CD14-positive monocyte (primary cell): ENCODE measurements at regions not wholly inside any gene's neighbourhood (a gene's known extent, or its start where the extent isn't known, plus 50 kb on each side); places are given as distances from the start of the nearest gene placed in this dataset.

ENCODE experiments used
- DNase-seq, 3 donors: peaks; one replicate each; pipeline ENCODE4 v3.0.0-alpha.2; 2011 to 2022
- H2AFZ ChIP-seq: 2 replicates; pipeline ENCODE4 v1.6.0; 2012; ENCODE audit warnings: mild to moderate bottlenecking, low read depth, low read length, inconsistent platforms; ENCODE audit not compliant: insufficient read depth, poor library complexity, severe bottlenecking
- H3K27ac ChIP-seq, 2 donors: 1 replicate in 1 of 2; 2 replicates in 1 of 2; pipeline ENCODE4 v1.5.1; 2012 to 2013; ENCODE audit warnings: low read length in 2 of 2, control low read depth in 1 of 2, inconsistent platforms in 1 of 2, low read depth in 1 of 2, mild to moderate bottlenecking in 1 of 2
- H3K27me3 ChIP-seq, 2 donors: one replicate each; pipeline versions ENCODE4 v1.6.0 to v1.6.1; 2011 to 2013; ENCODE audit warnings: low read length in 2 of 2; ENCODE audit not compliant: control insufficient read depth in 2 of 2, insufficient read depth in 2 of 2
- H3K36me3 ChIP-seq, 2 donors: replicated peaks in 1 of 2; 1 replicate in 1 of 2; 2 replicates in 1 of 2; pipeline versions ENCODE4 v1.5.1 to v1.6.1; 2012 to 2013; ENCODE audit warnings: low read length in 2 of 2, control low read depth in 1 of 2, inconsistent platforms in 1 of 2, mild to moderate bottlenecking in 1 of 2; ENCODE audit not compliant: insufficient read depth in 2 of 2, control insufficient read depth in 1 of 2
- H3K4me1 ChIP-seq, 2 donors: 1 replicate in 1 of 2; 2 replicates in 1 of 2; pipeline versions ENCODE4 v1.5.1 to v1.6.1; 2012 to 2013; ENCODE audit warnings: low read length in 2 of 2, control low read depth in 1 of 2, inconsistent platforms in 1 of 2, mild to moderate bottlenecking in 1 of 2, moderate library complexity in 1 of 2; ENCODE audit not compliant: insufficient read depth in 2 of 2, control insufficient read depth in 1 of 2
- H3K4me2 ChIP-seq: replicated peaks from 2 replicates; pipeline ENCODE3; 2012; ENCODE audit warnings: low read length, moderate library complexity, mild to moderate bottlenecking; ENCODE audit not compliant: poor library complexity, severe bottlenecking; ENCODE audit errors: extremely low read depth
- H3K4me3 ChIP-seq, 3 experiments: fragments of 200-600 bp in 1 of 3; sonication (generic) in 1 of 3; replicated peaks in 1 of 3; 1 replicate in 2 of 3; 2 replicates in 1 of 3; pipeline ENCODE4 v1.5.1; 2011 to 2013; ENCODE audit warnings: low read length in 3 of 3, mild to moderate bottlenecking in 3 of 3, control low read depth in 2 of 3, low read depth in 2 of 3, inconsistent platforms in 1 of 3, moderate library complexity in 1 of 3
- H3K79me2 ChIP-seq: 2 replicates; pipeline ENCODE4 v1.6.0; 2012; ENCODE audit warnings: mild to moderate bottlenecking, control low read depth, inconsistent platforms, low read length, moderate library complexity; ENCODE audit not compliant: insufficient read depth
- H3K9ac ChIP-seq: 2 replicates; pipeline ENCODE4 v1.6.0; 2017; ENCODE audit warnings: low read length, mild to moderate bottlenecking; ENCODE audit not compliant: insufficient read depth, poor library complexity, severe bottlenecking
- H3K9me3 ChIP-seq, 2 donors: replicated peaks in 1 of 2; 1 replicate in 1 of 2; 2 replicates in 1 of 2; pipeline versions ENCODE4 v1.5.1 to v1.6.1; 2012 to 2013; ENCODE audit warnings: low read length in 2 of 2, control low read depth in 1 of 2; ENCODE audit not compliant: control insufficient read depth in 1 of 2, insufficient read depth in 1 of 2
- H4K20me1 ChIP-seq: 2 replicates; pipeline ENCODE4 v1.6.0; 2012; ENCODE audit warnings: mild to moderate bottlenecking, low read length, control low read depth, moderate library complexity; ENCODE audit not compliant: insufficient read depth
- H3K27ac Mint-ChIP-seq, 7 donors: one replicate each; pipeline ENCODE4 v1.8.0; 2020; ENCODE audit warnings: mild to moderate bottlenecking in 7 of 7, mixed read lengths in 7 of 7, moderate library complexity in 6 of 7, inconsistent platforms in 2 of 7
- H3K27me3 Mint-ChIP-seq, 3 donors: one replicate each; pipeline ENCODE4 v1.8.0; 2021 to 2022; ENCODE audit warnings: low read depth in 3 of 3, mild to moderate bottlenecking in 3 of 3, mixed read lengths in 3 of 3, moderate library complexity in 3 of 3, inconsistent platforms in 1 of 3
- H3K36me3 Mint-ChIP-seq, 2 donors: one replicate each; pipeline ENCODE4 v1.8.0; 2020; ENCODE audit warnings: mixed read lengths in 2 of 2, inconsistent platforms in 1 of 2, mild to moderate bottlenecking in 1 of 2
- H3K4me1 Mint-ChIP-seq: one replicate; pipeline ENCODE4 v1.8.0; 2020; ENCODE audit warnings: mild to moderate bottlenecking, mixed read lengths
- H3K4me3 Mint-ChIP-seq, 2 donors: one replicate each; pipeline ENCODE4 v1.8.0; 2020; ENCODE audit warnings: mild to moderate bottlenecking in 2 of 2, mixed read lengths in 2 of 2, moderate library complexity in 1 of 2
- H3K9me3 Mint-ChIP-seq, 7 donors: one replicate each; pipeline ENCODE4 v1.8.0; 2020 to 2022; ENCODE audit warnings: mixed read lengths in 7 of 7, mild to moderate bottlenecking in 6 of 7, moderate library complexity in 6 of 7, inconsistent platforms in 2 of 7
- WGBS: methylation state at CpG from one replicate; pipeline ENCODE4 v1.1.5; 2013; ENCODE audit warnings: missing lambda C conversion rate; ENCODE audit not compliant: insufficient coverage; 5-methylcytosine and 5-hydroxymethylcytosine counted together
- intact Hi-C, 2 donors: fragments of 100-400 bp; cut with micrococcal nuclease; formaldehyde crosslinking; loops; one replicate each; pipeline versions ENCODE4 v1.15.0 to v1.15.1; 2023
- TF ChIP-seq, protein P1 (sequence below): fragments of 200-600 bp; IDR thresholded peaks from one replicate; pipeline ENCODE4 v1.8.0; 2022; ENCODE audit warnings: antibody characterized with exemption, mild to moderate bottlenecking

DNA sequence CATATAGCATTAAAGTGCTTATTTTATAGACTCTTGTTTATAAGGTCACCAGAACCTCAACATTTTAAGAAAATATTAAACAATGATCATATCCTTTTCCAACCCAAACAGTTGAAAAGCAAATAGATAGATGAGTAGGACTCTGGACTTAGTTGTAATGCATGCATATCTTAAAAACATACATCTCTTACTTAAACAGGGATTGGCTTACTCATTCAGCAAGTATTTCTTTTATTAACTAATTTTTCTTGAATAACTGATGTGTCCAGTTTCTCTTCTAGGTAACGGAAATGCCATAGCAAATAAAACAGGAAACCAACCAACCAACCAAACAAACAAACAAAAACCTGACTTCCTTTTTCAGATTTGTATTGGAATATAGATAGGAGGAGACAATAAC lies 70.9 kb upstream of the NBPF4 start:
- intact Hi-C loops: no loop called here

DNA sequence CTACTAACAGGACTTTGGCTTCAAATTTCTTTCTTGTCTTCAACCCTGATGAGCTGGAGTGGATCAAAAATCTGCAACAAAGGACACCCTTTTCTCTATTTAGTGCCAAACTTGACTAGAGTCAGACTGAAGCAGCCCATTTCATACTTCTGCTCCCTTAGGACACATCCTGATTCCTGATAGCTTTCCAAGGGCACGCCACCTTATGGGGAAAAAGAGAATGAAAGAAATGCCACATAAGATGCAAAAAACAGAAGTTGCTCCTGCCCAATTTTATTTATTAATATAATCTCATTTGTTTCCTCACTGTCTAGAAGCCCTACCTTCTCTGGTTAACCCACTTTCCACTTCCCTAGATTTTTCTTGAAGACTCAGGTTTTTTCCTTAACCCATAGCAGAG lies 72.7 kb upstream of the NBPF4 start:
- no peaks in the 10 kb centered on the region for H3K79me2 ChIP-seq
- no peaks in the 10 kb centered on the region for H3K4me1 Mint-ChIP-seq
- no peak overlapping the region for H3K9ac ChIP-seq
- H3K27me3 ChIP-seq: no peaks in the 10 kb centered on the region
- H3K27ac ChIP-seq: no peak overlapping the region
- peaks cover 0 to 3% (median 2%) of the 10 kb centered on the region in 3 donors for H3K27me3 Mint-ChIP-seq
- DNase-seq: no peak
- no CpG with 5 or more reads among the region's 1 CpG for WGBS
- no peaks in the 10 kb centered on the region for H3K36me3 Mint-ChIP-seq
- H3K27ac Mint-ChIP-seq: no peak overlapping the region
- H3K36me3 ChIP-seq: no peaks in the 10 kb centered on the region
- no peaks in the 10 kb centered on the region for H3K9me3 ChIP-seq
- H3K4me3 ChIP-seq: no peak overlapping the region
- no peak overlapping the region for H2AFZ ChIP-seq
- no peak overlapping the region for H3K4me3 Mint-ChIP-seq
- intact Hi-C loops: no loop called here
- TF ChIP-seq, protein P1, sequence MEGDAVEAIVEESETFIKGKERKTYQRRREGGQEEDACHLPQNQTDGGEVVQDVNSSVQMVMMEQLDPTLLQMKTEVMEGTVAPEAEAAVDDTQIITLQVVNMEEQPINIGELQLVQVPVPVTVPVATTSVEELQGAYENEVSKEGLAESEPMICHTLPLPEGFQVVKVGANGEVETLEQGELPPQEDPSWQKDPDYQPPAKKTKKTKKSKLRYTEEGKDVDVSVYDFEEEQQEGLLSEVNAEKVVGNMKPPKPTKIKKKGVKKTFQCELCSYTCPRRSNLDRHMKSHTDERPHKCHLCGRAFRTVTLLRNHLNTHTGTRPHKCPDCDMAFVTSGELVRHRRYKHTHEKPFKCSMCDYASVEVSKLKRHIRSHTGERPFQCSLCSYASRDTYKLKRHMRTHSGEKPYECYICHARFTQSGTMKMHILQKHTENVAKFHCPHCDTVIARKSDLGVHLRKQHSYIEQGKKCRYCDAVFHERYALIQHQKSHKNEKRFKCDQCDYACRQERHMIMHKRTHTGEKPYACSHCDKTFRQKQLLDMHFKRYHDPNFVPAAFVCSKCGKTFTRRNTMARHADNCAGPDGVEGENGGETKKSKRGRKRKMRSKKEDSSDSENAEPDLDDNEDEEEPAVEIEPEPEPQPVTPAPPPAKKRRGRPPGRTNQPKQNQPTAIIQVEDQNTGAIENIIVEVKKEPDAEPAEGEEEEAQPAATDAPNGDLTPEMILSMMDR: no peak
- no peak overlapping the region for H3K4me2 ChIP-seq
- peaks cover 0 to 1% (median 0%) of the 10 kb centered on the region in 7 donors for H3K9me3 Mint-ChIP-seq
- H3K4me1 ChIP-seq: no peaks in the 10 kb centered on the region
- no peaks in the 10 kb centered on the region for H4K20me1 ChIP-seq

More for the DNA sequence above, 70.9 kb upstream of the NBPF4 start:
- no peak overlapping the region for H3K4me2 ChIP-seq
- peaks cover 0 to 1% (median 0%) of the 10 kb centered on the region in 7 donors for H3K9me3 Mint-ChIP-seq
- no peaks in the 10 kb centered on the region for H3K27me3 ChIP-seq
- DNase-seq: no peak
- no peaks in the 10 kb centered on the region for H3K36me3 ChIP-seq
- WGBS: no CpG with 5 or more reads among the region's 1 CpG
- no peak overlapping the region for H3K9ac ChIP-seq
- no peaks in the 10 kb centered on the region for H3K4me1 ChIP-seq
- H2AFZ ChIP-seq: no peak overlapping the region
- H3K27ac ChIP-seq: no peak overlapping the region
- TF ChIP-seq, protein P1: no peak
- no peaks in the 10 kb centered on the region for H3K9me3 ChIP-seq
- H3K4me3 Mint-ChIP-seq: no peak overlapping the region
- H4K20me1 ChIP-seq: no peaks in the 10 kb centered on the region
- H3K4me1 Mint-ChIP-seq: no peaks in the 10 kb centered on the region
- no peak overlapping the region for H3K27ac Mint-ChIP-seq
- H3K79me2 ChIP-seq: no peaks in the 10 kb centered on the region
- H3K36me3 Mint-ChIP-seq: no peaks in the 10 kb centered on the region
- H3K27me3 Mint-ChIP-seq: peaks cover 0 to 3% (median 2%) of the 10 kb centered on the region in 3 donors
- H3K4me3 ChIP-seq: no peak overlapping the region
